GM18499 (cell line): ENCODE measurements at regions not wholly inside any gene's neighbourhood (a gene's known extent, or its start where the extent isn't known, plus 50 kb on each side); places are given as distances from the start of the nearest gene placed in this dataset.

Source experiments
- ATAC-seq: cut with Tn5 transposase; IDR thresholded peaks from one replicate; pipeline ENCODE4 v1.9.1; 2021; ENCODE audit warnings: moderate number of reproducible peaks; ENCODE audit not compliant: insufficient read depth, unreplicated experiment

- no peak for ATAC-seq
Observed at GRCh38 chr20:50311308-50312001, 120.8 kb downstream of the CEBPB start.

GRCh38 chr20:50312002-50312681 is 121.5 kb downstream of the CEBPB start:
- ATAC-seq: no peak

- ATAC-seq: no peak
Observed at GRCh38 chr20:50312682-50313521, 122.3 kb downstream of the CEBPB start.

- ATAC-seq: no peak
Observed at GRCh38 chr20:50313522-50313820, 122.8 kb downstream of the CEBPB start.

- ATAC-seq: no peak
Observed at GRCh38 chr20:50313827-50314677, 123.4 kb downstream of the CEBPB start.

GRCh38 chr20:50314678-50315335 is 124.2 kb downstream of the CEBPB start:
- ATAC-seq: no peak

GRCh38 chr20:50315586-50316551 is 125.2 kb downstream of the CEBPB start:
- no peak for ATAC-seq

- ATAC-seq: no peak
Observed at GRCh38 chr20:50317116-50317515, 126.5 kb downstream of the CEBPB start.

GRCh38 chr20:50317609-50318008 is 127.0 kb downstream of the CEBPB start:
- ATAC-seq: no peak

- no peak for ATAC-seq
Observed at GRCh38 chr20:50318710-50319109, 128.1 kb downstream of the CEBPB start.

GRCh38 chr20:50320005-50320900 is 129.6 kb downstream of the CEBPB start:
- ATAC-seq: no peak

GRCh38 chr20:50320901-50321796 is 130.5 kb downstream of the CEBPB start:
- no peak for ATAC-seq

GRCh38 chr20:50321797-50322480 is 131.3 kb downstream of the CEBPB start:
- ATAC-seq: no peak

- no peak for ATAC-seq
Observed at GRCh38 chr20:50322703-50323131, 132.1 kb downstream of the CEBPB start.

- no peak for ATAC-seq
Observed at GRCh38 chr20:50323209-50323608, 132.6 kb downstream of the CEBPB start.
